IPS-NIHi7 (cell line): ENCODE measurements at regions not wholly inside any gene's neighbourhood (a gene's known extent, or its start where the extent isn't known, plus 50 kb on each side); places are given as distances from the start of the nearest gene placed in this dataset.
"Not testable (repeated sequence)": the region's sequence is repeated elsewhere in the genome, so short reads cannot be mapped to it uniquely, and the experiment has no call there.

ENCODE experiments used
- DNase-seq: peaks from one replicate; pipeline ENCODE4 v3.0.0; 2012; ENCODE audit warnings: mixed read lengths; ENCODE audit errors: extremely low spot score

DNA sequence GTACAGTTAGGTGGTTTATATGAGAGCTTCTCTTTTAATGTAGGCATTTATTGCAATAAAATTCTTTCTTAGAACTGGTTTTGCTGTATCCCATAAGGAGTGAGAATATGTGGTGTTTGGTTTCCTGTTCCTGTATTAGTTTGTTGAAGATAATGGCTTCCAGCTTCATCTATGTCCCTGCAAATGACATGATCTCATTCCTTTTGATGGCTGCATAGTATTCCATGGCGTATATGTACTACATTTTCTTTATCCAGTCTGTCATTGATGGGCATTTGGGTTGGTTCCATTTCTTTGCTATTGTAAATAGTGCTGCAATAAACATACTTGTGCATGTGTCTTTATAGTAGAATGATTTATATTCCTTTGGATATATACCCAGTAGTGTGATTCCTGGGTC, 106.7 kb upstream of the IRS4 start:
- DNase-seq, result not testable (repeated sequence)

DNA sequence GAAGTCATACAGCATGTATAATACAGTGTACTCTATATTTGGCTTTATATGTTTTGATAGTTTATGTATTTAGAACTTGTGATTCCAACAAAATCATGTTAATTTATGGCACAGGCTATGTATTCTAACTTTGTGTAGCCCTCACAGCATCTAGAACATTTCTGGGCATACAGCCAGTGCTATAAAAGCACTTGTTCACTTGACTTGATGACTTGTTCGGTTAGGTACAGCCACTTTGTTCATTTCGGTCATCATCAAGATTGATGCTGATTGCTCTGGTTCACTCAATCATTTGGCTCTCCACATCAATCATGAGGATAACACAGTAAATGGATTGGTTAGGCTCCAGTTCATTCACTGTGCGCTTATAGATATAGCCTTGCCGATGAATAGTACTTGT, 97.6 kb upstream of the IRS4 start:
- no peak for DNase-seq

DNA sequence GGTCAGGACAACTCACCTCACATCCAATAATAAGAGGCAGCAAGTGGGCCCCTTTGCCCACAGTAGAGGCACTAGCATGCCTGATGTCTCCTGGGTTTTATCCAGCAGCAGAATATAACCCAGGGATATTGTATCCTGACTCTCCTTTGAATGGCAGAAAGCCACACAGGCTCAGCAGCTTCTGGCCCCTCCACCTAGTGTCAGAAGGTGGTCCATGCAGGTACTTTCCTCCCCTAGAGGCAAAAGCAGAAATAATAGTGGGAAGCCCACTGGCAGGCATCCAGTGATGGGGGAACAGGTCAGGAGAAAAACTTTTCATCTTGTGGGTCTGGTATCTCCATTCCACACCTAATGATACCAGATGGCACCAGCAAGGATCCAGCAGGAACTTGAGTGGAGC, 75.5 kb upstream of the IRS4 start:
- peak; percentile 78 for DNase-seq

DNA sequence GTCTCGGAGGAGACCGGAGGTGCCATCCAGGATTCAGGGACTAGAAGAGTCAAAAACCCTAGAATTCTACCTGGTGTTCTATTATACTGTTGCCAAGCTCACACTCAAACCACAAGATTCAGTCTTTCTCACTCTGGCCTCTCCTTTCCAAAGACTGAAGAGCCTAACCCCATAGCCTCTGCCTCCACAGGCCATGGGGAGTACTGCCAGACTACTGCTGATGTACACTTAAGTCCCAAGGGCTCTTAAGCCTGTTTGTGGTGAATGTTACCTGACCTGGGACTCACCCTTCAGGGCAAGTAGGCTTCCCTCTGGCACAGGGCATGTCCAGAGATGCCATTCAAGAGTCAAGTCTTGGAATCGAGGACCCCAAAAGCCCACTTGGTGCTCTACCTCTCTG, 58.9 kb upstream of the IRS4 start:
- peak; percentile 10 for DNase-seq
